ENCODE measurements at regions not wholly inside any gene's neighbourhood (a gene's known extent, or its start where the extent isn't known, plus 50 kb on each side); places are given as distances from the start of the nearest gene placed in this dataset.

DNA sequence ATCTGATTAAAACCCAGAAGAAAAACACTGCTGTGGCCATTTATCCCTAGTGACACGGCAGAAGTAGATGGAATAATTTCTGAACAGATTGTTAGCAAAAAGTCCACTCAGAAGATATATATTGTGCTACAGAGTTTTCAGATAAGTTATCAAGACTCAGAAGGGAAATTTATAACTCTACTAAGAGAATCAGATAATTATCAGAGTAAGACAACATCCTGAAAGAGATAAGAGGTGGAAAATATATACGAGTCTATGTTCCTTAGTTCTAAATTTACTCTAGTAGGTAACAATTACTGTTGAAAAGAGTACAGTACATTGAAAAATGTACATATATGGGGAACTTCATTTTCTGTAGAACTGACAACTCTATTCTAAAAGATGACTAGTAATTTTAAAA is 176.7 kb downstream of the GNAI1 start:
- no peaks in the 10 kb centered on the region for H4K20me1 ChIP-seq (ENCODE audit: insufficient read depth, low read length)
- H3K9me2 ChIP-seq (ENCODE audit: insufficient read depth, low read length): no peaks in the 10 kb centered on the region
- no peak overlapping the region for H3K27ac ChIP-seq (ENCODE audit: low read depth, low read length, poor library complexity, severe bottlenecking)
- TF ChIP-seq, protein P1, sequence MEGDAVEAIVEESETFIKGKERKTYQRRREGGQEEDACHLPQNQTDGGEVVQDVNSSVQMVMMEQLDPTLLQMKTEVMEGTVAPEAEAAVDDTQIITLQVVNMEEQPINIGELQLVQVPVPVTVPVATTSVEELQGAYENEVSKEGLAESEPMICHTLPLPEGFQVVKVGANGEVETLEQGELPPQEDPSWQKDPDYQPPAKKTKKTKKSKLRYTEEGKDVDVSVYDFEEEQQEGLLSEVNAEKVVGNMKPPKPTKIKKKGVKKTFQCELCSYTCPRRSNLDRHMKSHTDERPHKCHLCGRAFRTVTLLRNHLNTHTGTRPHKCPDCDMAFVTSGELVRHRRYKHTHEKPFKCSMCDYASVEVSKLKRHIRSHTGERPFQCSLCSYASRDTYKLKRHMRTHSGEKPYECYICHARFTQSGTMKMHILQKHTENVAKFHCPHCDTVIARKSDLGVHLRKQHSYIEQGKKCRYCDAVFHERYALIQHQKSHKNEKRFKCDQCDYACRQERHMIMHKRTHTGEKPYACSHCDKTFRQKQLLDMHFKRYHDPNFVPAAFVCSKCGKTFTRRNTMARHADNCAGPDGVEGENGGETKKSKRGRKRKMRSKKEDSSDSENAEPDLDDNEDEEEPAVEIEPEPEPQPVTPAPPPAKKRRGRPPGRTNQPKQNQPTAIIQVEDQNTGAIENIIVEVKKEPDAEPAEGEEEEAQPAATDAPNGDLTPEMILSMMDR (conservative IDR thresholded peaks at IDR 0.05; ENCODE audit: low read length): no peak
- no peak for TF ChIP-seq EZH2phosphoT487 (IDR thresholded peaks at IDR 0.05; ENCODE audit: borderline replicate concordance, low read depth, low read length)
- H2AFZ ChIP-seq (ENCODE audit: low read length): no peak overlapping the region
- DNase-seq (ENCODE audit: low spot score): no peak
- H3K79me2 ChIP-seq (ENCODE audit: insufficient read depth, low read depth, low read length): no peaks in the 10 kb centered on the region
- intact Hi-C loops (cut with micrococcal nuclease; ENCODE audit: unreplicated experiment): no loop called here
- POLR2A ChIA-PET: interaction anchor here (0.7 kb wide), 2 partner anchors 387 to 1624 kb away, joined by 3 read pairs; no protein-coding TSS in a partner anchor
- H3K36me3 ChIP-seq (ENCODE audit: insufficient read depth, low read length): no peaks in the 10 kb centered on the region
- no peaks in the 10 kb centered on the region for H3K4me1 ChIP-seq (ENCODE audit: insufficient read depth, low read length, poor library complexity, severe bottlenecking)
- H3K4me2 ChIP-seq (ENCODE audit: low read length): no peak overlapping the region
- no peak overlapping the region for H3K4me3 ChIP-seq (ENCODE audit: low read depth, low read length, poor library complexity, severe bottlenecking)
- BruUV-seq (replicated peaks): no TSS peak
- no peaks in the 10 kb centered on the region for H3K9me3 ChIP-seq (ENCODE audit: low read length)
- CTCF ChIA-PET (ENCODE audit: unreplicated experiment): no interaction called here

DNA sequence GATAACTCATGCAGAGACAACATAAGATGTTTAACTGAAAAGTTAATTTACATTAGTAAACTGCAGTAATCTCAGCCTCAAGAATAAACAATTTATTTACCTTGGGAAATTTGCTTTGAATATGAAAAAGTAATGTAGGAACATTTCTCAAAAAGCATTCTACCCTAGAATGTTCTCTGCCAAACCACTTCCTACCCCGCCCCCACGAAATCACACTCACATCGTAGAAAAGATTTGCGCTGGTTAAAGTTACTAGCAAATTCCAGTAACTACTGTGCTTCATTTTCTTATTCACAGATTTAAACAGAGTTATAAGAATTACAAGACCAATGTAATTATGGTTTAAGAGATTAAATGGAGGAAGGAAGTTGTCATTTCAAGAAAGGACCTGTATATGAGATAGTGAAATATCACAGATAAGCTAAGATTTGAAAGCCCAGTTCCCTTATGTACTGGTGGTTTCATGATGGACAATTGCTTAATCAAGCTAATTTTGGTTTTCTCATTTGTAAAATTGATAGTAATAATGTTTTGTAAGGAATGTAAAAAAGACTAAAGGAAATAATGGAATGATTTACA is 175.4 kb downstream of the GNAI1 start:
- Histone ChIP-seq H3K4me1 (ENCODE audit: insufficient read depth, low read length, poor library complexity, severe bottlenecking) (no peaks in the 10 kb centered on the region), H4K20me1 (ENCODE audit: insufficient read depth, low read length) (no peaks in the 10 kb centered on the region), H3K9me2 (ENCODE audit: insufficient read depth, low read length) (no peaks in the 10 kb centered on the region), H3K36me3 (ENCODE audit: insufficient read depth, low read length) (no peaks in the 10 kb centered on the region), H3K79me2 (ENCODE audit: insufficient read depth, low read depth, low read length) (no peaks in the 10 kb centered on the region), H3K9me3 (ENCODE audit: low read length) (no peaks in the 10 kb centered on the region), H2AFZ (ENCODE audit: low read length) (no peak overlapping the region), H3K4me3 (ENCODE audit: low read depth, low read length, poor library complexity, severe bottlenecking) (no peak overlapping the region), H3K4me2 (ENCODE audit: low read length) (no peak overlapping the region), H3K27ac (ENCODE audit: low read depth, low read length, poor library complexity, severe bottlenecking) (no peak overlapping the region)
- TF ChIP-seq EZH2phosphoT487 (IDR thresholded peaks at IDR 0.05; ENCODE audit: borderline replicate concordance, low read depth, low read length): no peak
- TF ChIP-seq, protein P1 (conservative IDR thresholded peaks at IDR 0.05; ENCODE audit: low read length): no peak
- ChIA-PET CTCF (ENCODE audit: unreplicated experiment) (no interaction called here), POLR2A (no interaction called here)
- no peak for DNase-seq (ENCODE audit: low spot score)
- intact Hi-C loops (cut with micrococcal nuclease; ENCODE audit: unreplicated experiment): no loop called here
- BruUV-seq (replicated peaks): no TSS peak

DNA sequence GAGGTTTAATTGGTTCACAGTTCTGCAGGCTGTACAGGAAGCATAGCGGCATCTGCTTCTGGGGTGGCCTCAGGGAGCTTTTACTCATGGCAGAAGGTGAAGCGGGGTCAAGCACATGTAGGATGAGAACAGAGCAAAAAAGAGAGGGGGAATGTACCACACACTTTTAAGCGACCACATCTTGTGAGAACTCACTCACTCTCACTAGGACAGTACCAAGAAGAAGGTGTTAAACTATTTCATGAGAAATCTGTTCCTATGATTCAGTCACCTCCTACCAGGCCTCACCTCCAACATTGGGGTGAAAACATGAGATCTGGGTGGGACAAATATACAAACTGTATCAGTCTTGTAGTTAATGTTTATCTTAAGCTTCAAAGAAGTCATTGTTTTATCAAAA is 174.7 kb downstream of the GNAI1 start:
- Histone ChIP-seq H3K79me2 (ENCODE audit: insufficient read depth, low read depth, low read length) (no peaks in the 10 kb centered on the region), H3K4me3 (ENCODE audit: low read depth, low read length, poor library complexity, severe bottlenecking) (no peak overlapping the region), H3K4me2 (ENCODE audit: low read length) (no peak overlapping the region), H3K9me2 (ENCODE audit: insufficient read depth, low read length) (no peaks in the 10 kb centered on the region), H3K4me1 (ENCODE audit: insufficient read depth, low read length, poor library complexity, severe bottlenecking) (no peaks in the 10 kb centered on the region), H3K27ac (ENCODE audit: low read depth, low read length, poor library complexity, severe bottlenecking) (no peak overlapping the region), H3K9me3 (ENCODE audit: low read length) (no peaks in the 10 kb centered on the region), H3K36me3 (ENCODE audit: insufficient read depth, low read length) (no peaks in the 10 kb centered on the region), H4K20me1 (ENCODE audit: insufficient read depth, low read length) (no peaks in the 10 kb centered on the region), H2AFZ (ENCODE audit: low read length) (no peak overlapping the region)
- DNase-seq (ENCODE audit: low spot score): no peak
- no peak for TF ChIP-seq EZH2phosphoT487 (IDR thresholded peaks at IDR 0.05; ENCODE audit: borderline replicate concordance, low read depth, low read length)
- TF ChIP-seq, protein P1 (conservative IDR thresholded peaks at IDR 0.05; ENCODE audit: low read length): no peak
- ChIA-PET POLR2A (interaction anchor here (0.6 kb wide), 1 partner anchor 294 kb away, joined by 6 read pairs; no protein-coding TSS in a partner anchor), CTCF (ENCODE audit: unreplicated experiment) (no interaction called here)
- intact Hi-C loops (cut with micrococcal nuclease; ENCODE audit: unreplicated experiment): no loop called here
- no TSS peak for BruUV-seq (replicated peaks)

All from OCI-LY7 (cell line).